Non-pigmented ciliary epithelial cell (primary cell): ENCODE measurements at regions not wholly inside any gene's neighbourhood (a gene's known extent, or its start where the extent isn't known, plus 50 kb on each side); places are given as distances from the start of the nearest gene placed in this dataset.
A peak's percentile ranks its signal among the peaks of the same experiment; 100 is the strongest.

Source experiments
- DNase-seq: peaks from one replicate; pipeline ENCODE4 v3.0.0-alpha.2; 2010; ENCODE audit warnings: low read depth

DNA sequence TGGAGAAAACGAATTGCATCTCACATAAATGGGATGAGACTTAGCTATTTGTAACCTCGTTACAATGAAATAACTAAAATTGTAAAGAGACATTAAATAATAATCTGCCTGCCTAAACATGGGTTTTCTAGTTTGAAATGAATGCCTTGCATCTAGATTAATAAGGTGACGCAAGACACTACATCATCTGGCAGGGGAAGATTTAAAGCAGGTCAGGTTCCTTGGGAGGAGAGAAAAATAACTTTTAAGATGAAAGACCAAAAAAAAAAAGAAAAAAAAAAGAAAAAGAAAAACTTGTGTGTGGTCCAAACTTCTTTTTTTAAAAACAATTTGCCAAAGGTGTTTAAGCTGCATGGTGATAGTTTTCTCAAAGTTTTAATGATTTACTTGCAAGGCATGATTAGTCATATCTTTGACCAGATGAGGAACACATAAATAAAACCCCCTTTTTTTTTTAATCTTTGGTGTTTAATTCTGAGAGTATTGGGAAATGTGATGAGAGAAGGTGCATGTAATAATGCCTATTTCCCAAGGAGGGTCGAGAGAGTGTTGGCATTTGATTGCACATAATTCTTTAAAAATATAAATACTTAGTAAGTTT, 122.9 kb upstream of the ADAMTSL1 start:
- DNase-seq, result no peak

DNA sequence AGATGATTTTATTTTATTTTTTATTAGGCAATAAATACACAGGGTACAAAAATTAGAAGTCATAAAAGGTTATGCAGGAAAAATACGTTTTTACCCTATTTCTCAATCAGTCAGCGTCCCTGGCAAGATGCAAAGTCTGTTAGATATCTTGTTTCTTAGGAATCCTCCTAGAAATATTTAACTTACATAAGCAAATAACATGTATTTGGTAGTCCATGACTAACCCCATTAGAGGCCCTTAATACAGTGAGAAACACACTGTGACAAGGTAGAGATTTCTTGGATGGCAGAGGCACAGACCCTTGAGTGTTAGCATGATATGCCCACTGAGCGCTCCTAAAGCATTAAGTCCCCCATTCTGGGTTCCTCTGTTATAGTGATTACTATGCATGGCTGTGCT, 121.2 kb upstream of the ADAMTSL1 start:
- no peak for DNase-seq

DNA sequence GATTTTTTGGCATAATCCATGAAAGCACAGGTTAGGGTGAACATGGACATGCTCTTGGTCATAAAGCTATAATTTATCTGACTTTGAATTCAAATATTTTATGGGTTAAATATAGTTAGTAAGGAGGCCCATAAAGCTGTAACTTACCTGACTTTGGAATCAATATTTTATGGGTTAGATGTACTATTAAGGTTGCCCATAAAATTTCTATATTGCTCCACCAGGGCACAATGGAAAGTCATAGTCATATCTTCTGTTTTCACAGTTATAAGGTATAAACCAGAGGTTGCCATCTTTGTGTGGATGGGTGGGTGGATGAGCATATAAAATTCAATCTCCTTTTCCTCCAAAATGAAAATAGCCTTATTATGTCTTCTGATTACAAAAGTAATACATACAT, 120.5 kb upstream of the ADAMTSL1 start:
- DNase-seq, result no peak

DNA sequence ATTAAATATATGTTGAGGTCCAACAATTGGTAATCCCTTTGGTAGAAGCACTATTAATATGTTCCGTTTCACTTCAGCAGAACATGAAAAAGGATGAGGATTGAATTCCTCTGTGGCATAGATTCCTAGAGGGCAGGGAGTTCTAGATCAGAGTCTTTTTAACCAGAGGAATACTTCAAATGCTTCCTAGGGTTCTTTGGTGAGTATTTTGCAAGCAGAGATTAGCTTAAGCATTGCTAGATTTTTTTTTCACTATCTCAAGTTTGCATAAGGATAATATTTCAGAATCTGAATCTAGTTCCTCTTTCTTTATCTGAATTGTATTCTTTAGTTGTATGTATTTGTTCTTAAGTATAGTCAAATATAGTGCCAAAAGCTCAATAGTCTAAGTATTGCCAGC, 116.6 kb upstream of the ADAMTSL1 start:
- DNase-seq, result no peak

DNA sequence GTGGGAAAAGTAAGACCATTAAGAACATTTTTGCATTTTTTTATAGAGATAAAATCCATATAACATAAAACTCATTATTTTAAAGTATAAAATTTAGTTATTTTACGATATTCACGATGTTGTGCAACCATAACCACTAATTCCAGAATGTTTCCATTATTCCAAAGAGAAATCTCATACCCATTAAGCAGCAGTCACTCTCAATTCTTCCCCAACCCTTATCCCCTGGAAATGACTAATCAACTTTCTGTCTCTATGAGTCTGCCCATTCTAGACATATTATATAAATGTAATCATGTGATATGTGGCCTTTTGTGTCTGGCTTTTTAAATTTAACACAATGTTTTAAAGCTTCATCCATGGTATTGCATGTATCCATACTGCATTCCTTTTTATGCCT, 115.6 kb upstream of the ADAMTSL1 start:
- no peak for DNase-seq

DNA sequence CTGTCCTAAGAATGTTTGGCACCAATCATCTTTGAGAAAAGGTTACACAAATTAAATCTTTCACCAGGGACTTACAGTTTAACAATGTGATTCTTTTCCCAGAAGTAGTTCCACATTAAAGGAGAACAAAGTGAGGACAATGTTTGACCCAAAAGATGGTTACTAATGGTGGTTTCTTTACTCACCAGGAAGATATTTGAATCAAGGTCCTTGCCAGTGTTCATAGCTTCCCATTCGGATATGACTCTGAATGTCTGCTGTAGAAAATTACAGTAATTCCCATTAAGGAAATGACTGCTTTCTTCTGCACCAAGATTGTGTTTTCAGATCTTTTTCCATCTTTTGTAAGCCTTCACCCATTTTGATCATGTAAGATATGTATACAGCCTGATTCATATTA, 114.6 kb upstream of the ADAMTSL1 start:
- no peak for DNase-seq

DNA sequence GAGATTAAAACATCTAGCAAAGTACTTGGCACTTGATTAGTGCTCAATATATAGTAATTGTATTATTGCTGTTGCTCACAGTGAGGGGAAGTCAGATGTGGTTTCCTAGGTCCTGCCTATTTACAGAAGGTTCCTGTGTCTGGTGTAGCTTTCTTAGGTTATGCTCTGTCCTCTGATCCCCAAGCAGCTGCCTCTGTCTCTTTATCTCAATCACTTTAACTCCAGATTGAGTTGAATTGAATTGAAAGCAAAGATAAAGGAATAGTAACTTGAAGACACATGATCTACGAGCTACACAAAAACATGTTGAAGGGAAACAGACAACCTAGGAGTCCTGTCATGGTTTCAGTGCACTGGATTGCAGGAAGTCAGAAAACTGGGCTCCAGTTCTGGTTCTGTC, 113.9 kb upstream of the ADAMTSL1 start:
- no peak for DNase-seq

DNA sequence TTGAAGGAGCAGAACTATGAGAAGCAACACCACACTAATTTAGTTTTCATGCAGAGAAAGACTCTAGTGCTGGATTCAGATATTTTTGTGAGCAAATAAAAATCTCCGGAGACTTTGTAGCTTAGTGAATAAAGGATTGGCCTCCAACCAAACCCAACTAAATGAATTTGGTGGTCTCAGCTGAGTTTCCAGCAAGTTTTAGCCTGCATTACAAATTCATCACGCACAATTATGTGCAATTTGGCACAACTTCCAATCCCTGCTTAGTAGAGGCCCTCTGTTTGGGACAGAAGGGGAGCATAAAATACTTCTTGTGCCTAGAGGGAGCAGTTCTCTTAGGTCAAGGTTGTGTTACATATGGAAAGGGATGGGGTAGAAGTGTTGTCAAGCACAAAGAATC, 112.3 kb upstream of the ADAMTSL1 start:
- no peak for DNase-seq

DNA sequence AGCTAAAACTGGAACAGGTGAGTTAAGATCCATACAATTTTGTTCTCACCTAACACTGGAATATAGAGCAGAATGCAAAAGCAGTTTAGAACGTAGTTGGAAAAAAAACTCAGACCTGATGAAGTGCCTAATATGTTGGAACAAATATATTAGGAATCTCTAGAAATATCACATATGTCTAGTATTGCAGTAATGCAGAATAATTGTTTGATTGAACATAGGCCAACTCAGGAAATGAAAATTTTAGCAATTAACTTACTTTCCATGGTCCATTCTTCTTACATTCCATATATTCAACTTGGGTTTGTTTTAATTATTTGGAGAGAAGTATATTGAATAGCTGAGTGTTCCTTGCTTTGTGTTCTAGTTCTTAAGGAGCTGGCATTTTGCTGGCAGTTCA, 111.8 kb upstream of the ADAMTSL1 start:
- no peak for DNase-seq

- no peak for DNase-seq
Observed at GRCh38 chr9:18362901-18363685, 110.9 kb upstream of the ADAMTSL1 start.

DNA sequence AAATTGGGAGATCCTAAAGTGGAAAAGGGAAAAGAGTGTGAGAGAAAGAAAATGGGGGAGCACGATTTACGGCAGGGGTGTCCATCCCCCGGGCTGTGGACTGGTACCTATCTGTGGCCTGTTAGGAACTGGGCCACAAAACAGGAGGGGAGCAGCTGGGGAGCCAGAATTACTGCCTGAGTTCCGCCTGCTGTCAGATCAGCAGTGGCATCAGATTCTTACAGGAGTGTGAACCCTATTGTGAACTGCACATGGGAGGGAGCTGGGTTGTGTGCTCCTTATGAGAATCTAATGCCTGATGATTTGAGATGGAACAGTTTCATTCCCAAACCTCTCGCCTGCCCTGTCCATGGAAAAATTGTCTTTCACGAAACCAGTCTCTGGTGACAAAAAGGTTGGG, 108.3 kb upstream of the ADAMTSL1 start:
- DNase-seq, result no peak

GRCh38 chr9:18366184-18366583, 107.8 kb upstream of the ADAMTSL1 start:
- no peak for DNase-seq

DNA sequence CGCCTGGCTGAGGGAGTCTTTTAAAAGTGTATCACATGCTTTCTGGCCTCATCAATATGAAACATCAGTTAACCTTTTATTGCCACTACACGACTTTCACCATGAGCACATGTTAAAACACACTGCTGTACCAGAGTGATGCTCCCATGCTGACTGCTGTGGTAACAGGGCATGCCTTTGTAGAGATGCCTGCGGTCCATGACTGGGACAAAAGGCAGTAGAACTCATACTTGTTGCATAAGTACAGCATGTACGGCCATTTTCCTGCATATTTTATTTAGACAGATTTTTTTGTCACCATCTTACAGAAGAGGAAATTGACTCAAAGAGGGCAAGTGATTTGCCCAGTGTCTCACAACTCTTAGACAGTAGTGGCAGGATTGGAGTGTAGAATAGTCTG, 105.7 kb upstream of the ADAMTSL1 start:
- no peak for DNase-seq

DNA sequence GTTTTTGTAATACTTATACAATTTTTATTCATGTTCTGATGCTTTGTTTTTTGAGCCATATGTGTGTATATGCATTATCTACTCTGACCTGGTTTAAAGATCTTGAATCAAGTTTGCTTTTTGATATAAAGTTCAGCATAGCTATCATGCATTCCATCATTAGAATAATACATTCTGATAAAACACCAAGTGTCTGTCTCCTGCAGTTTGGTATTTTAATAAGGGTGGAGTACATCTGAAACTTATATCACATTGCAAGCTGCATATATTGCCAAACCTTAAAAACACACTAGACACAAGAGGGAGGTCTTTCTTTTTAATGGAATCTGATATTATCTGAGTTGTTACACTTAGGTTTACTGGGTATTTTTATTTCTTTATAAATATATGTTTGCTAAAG, 102.8 kb upstream of the ADAMTSL1 start:
- DNase-seq, result no peak

DNA sequence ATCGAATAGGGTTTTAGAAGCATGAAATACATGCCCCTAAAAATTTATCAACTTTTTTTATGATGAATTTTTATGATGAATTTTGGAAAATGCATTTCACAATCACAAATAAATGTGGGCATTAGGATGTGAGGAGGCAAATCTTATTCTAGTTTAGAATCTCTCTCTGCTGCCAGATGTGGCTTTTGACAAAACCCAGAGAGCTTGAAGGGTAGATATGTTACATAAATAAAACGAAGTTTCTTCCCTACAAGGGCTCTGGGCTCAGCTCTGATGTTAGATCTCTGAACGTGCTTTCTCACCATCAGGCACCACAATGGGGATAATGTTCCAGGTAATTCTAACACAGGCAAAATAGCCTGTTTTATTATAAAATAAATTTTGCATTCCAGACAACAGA, 102.3 kb upstream of the ADAMTSL1 start:
- no peak for DNase-seq

GRCh38 chr9:18379073-18379811, 94.7 kb upstream of the ADAMTSL1 start:
- DNase-seq, result peak; percentile 94

- no peak for DNase-seq
Observed at GRCh38 chr9:18382243-18382642, 91.7 kb upstream of the ADAMTSL1 start.

DNA sequence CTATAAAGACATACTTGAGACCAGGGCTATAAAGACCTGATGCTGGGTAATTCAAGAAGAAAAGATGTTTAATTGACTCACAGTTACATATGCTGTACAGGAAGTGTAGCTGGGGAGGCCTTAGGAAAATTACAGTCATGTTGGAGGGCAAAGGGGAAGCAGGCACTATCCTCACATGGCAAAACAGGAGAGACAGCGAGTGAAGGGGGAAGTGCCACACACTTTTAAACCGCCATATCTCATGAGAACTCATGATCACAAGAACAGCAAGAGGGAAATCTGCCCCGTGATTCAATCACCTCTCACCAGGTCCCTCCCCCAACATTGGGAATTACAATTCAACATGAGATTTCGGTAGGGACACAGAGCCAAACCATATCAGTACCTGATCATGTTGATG, 89.9 kb upstream of the ADAMTSL1 start:
- no peak for DNase-seq

GRCh38 chr9:18385696-18386490, 88.1 kb upstream of the ADAMTSL1 start:
- no peak for DNase-seq

DNA sequence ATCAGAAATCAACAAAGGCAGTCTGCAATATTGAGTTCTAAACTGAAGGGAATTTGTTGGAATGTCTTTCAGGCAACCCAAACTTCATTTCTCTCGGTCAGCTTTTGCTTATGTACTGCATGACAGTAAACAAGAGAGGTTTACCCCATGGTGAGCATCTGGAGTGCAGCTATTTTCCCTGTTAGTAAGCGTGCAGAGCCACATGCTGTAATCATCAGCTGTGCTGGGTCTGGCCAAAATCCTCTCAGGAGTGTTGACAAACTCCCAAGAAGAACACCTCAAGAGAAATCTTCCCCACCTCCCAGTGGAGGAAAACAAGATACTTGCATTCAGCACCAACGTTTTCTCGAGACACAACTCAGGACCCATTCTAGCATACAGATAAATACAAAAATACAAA, 83.6 kb upstream of the ADAMTSL1 start:
- DNase-seq, result no peak

DNA sequence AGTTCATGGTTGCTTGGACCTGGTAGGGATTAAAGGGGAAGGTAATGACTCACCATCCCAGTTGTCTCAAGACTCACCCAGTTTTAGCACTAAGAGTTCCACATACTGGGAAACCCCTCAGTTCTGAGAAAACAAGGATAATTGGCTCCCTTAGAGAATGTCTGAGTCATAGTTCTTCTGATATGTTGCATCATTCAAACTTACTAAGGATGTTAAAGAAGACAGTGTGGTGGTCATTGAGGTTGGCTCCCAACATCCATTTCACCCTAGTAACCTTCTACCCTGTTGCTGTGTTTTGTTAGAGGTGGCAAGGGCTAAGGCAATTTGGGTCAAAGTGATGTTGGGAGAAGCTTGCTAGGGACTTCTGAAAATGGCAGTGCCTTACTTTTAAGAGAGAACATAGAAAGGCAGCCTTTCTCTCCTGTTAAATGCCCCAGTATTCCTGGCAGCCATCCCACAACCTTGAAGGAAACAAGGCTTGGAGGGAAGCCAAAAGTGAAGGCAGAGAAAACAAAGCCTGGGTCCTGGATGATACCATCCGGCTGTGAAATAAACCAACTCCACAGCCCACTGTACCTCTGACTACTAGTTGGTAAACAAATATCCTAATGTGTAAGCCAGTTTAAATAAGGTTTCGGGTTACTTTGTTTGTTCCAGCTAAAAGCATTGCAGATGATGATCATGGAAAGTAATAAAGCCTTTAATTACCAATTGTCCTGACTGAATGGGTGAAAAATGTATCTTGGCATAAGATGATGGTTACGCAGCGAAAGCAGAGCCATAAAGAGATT, 80.4 kb upstream of the ADAMTSL1 start:
- DNase-seq, result peak; percentile 96
